Neural cell (in vitro differentiated cells): ENCODE measurements at regions not wholly inside any gene's neighbourhood (a gene's known extent, or its start where the extent isn't known, plus 50 kb on each side); places are given as distances from the start of the nearest gene placed in this dataset.

Experiments
- EP300 ChIP-seq: fragments of 450-650 bp; conservative IDR thresholded peaks from 2 replicates; pipeline ENCODE4 v1.6.1; 2014; ENCODE audit warnings: antibody characterized with exemption, mild to moderate bottlenecking, moderate library complexity; ENCODE audit not compliant: poor library complexity, severe bottlenecking
- EZH2 ChIP-seq: fragments of 200-600, 300-800 bp; shearing (Covaris generic), sonication (generic); IDR thresholded peaks from 2 replicates; pipeline ENCODE4 v1.6.1; 2014; ENCODE audit warnings: antibody characterized with exemption, low read length, borderline replicate concordance, mild to moderate bottlenecking; ENCODE audit not compliant: insufficient read depth, poor library complexity, severe bottlenecking
- MXI1 ChIP-seq: fragments of 450-650 bp; conservative IDR thresholded peaks from 2 replicates; pipeline ENCODE4 v1.6.1; 2014; ENCODE audit warnings: antibody characterized with exemption, mild to moderate bottlenecking; ENCODE audit not compliant: poor library complexity, severe bottlenecking
- POLR2AphosphoS5 ChIP-seq: IDR thresholded peaks from 2 replicates; pipeline ENCODE4 v1.6.1; 2012
- RAD21 ChIP-seq: fragments of 450-650 bp; conservative IDR thresholded peaks from 2 replicates; pipeline ENCODE4 v1.6.1; 2014; ENCODE audit warnings: antibody characterized with exemption, mild to moderate bottlenecking, moderate library complexity
- SMC3 ChIP-seq: fragments of 450-650 bp; conservative IDR thresholded peaks from 2 replicates; pipeline ENCODE4 v1.6.1; 2014; ENCODE audit warnings: antibody characterized with exemption, mild to moderate bottlenecking, moderate library complexity; ENCODE audit not compliant: poor library complexity
- TAF1 ChIP-seq: IDR thresholded peaks from 2 replicates; pipeline ENCODE4 v1.6.1; 2012; ENCODE audit warnings: low read depth
- TF ChIP-seq, protein P1 (sequence below): fragments of 450-650 bp; IDR thresholded peaks from 2 replicates; pipeline ENCODE4 v1.5.1; 2014; ENCODE audit warnings: antibody characterized with exemption, mild to moderate bottlenecking, moderate library complexity; ENCODE audit not compliant: poor library complexity, severe bottlenecking
- TF ChIP-seq, protein P2 (sequence below): IDR thresholded peaks from 2 replicates; pipeline ENCODE4 v1.6.1; 2012; ENCODE audit warnings: borderline replicate concordance

DNA sequence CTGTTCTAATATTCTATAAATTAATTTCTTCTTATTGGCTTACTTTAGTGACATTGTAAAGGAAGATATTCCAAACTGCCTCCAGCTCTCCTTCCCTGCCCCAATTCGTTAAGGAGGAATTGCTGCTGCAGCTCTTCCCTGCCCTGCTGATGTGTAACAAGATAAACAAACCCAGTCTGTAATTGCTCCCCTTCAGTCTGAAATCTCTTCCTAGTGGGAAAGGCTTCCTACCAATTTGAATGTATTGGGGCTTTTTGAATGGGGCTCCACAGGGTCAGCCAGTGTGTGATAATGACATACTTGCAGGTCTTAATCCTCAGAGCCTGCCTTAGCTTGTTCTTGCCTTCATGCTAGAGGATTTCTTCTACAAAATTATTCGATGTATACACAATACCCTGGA, 849.9 kb upstream of the GHITM start:
- TF ChIP-seq, protein P1, sequence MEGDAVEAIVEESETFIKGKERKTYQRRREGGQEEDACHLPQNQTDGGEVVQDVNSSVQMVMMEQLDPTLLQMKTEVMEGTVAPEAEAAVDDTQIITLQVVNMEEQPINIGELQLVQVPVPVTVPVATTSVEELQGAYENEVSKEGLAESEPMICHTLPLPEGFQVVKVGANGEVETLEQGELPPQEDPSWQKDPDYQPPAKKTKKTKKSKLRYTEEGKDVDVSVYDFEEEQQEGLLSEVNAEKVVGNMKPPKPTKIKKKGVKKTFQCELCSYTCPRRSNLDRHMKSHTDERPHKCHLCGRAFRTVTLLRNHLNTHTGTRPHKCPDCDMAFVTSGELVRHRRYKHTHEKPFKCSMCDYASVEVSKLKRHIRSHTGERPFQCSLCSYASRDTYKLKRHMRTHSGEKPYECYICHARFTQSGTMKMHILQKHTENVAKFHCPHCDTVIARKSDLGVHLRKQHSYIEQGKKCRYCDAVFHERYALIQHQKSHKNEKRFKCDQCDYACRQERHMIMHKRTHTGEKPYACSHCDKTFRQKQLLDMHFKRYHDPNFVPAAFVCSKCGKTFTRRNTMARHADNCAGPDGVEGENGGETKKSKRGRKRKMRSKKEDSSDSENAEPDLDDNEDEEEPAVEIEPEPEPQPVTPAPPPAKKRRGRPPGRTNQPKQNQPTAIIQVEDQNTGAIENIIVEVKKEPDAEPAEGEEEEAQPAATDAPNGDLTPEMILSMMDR: no peak
- TF ChIP-seq TAF1: no peak
- no peak for TF ChIP-seq EP300
- no peak for TF ChIP-seq RAD21
- TF ChIP-seq, protein P2, sequence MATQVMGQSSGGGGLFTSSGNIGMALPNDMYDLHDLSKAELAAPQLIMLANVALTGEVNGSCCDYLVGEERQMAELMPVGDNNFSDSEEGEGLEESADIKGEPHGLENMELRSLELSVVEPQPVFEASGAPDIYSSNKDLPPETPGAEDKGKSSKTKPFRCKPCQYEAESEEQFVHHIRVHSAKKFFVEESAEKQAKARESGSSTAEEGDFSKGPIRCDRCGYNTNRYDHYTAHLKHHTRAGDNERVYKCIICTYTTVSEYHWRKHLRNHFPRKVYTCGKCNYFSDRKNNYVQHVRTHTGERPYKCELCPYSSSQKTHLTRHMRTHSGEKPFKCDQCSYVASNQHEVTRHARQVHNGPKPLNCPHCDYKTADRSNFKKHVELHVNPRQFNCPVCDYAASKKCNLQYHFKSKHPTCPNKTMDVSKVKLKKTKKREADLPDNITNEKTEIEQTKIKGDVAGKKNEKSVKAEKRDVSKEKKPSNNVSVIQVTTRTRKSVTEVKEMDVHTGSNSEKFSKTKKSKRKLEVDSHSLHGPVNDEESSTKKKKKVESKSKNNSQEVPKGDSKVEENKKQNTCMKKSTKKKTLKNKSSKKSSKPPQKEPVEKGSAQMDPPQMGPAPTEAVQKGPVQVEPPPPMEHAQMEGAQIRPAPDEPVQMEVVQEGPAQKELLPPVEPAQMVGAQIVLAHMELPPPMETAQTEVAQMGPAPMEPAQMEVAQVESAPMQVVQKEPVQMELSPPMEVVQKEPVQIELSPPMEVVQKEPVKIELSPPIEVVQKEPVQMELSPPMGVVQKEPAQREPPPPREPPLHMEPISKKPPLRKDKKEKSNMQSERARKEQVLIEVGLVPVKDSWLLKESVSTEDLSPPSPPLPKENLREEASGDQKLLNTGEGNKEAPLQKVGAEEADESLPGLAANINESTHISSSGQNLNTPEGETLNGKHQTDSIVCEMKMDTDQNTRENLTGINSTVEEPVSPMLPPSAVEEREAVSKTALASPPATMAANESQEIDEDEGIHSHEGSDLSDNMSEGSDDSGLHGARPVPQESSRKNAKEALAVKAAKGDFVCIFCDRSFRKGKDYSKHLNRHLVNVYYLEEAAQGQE: no peak
- TF ChIP-seq EZH2: no peak
- TF ChIP-seq SMC3: no peak
- TF ChIP-seq POLR2AphosphoS5: no peak
- no peak for TF ChIP-seq MXI1
